AG10803 (cell line): ENCODE measurements at regions not wholly inside any gene's neighbourhood (a gene's known extent, or its start where the extent isn't known, plus 50 kb on each side); places are given as distances from the start of the nearest gene placed in this dataset.

Experiments
- DNase-seq: peaks from one replicate; pipeline ENCODE4 v3.0.0; 2010; ENCODE audit warnings: low read depth
- H3K4me3 ChIP-seq: 2 replicates; pipeline ENCODE4 v1.5.1; 2011; ENCODE audit warnings: mild to moderate bottlenecking, low read length, control low read depth
- CTCF ChIP-seq: conservative IDR thresholded peaks from 2 replicates; pipeline ENCODE4 v1.5.1; 2011; ENCODE audit warnings: mild to moderate bottlenecking, low read length, control low read depth, inconsistent platforms

- no peak overlapping the region for H3K4me3 ChIP-seq
- no peak for TF ChIP-seq CTCF
Observed at GRCh38 chr5:89233462-89233861, 350.5 kb upstream of the MEF2C start.

GRCh38 chr5:89232139-89232603, 349.2 kb upstream of the MEF2C start:
- no peak overlapping the region for H3K4me3 ChIP-seq
- no peak for DNase-seq
- TF ChIP-seq CTCF, result no peak

More at GRCh38 chr5:89233462-89233861, 350.5 kb upstream of the MEF2C start:
- DNase-seq, result no peak

GRCh38 chr5:89230178-89230577, 347.2 kb upstream of the MEF2C start:
- no peak for DNase-seq
- H3K4me3 ChIP-seq, result no peak overlapping the region
- no peak for TF ChIP-seq CTCF

- TF ChIP-seq CTCF, result no peak
- no peak overlapping the region for H3K4me3 ChIP-seq
- DNase-seq, result no peak
Observed at GRCh38 chr5:89229331-89230070, 346.5 kb upstream of the MEF2C start.

- H3K4me3 ChIP-seq, result no peak overlapping the region
- no peak for TF ChIP-seq CTCF
- DNase-seq, result no peak
Observed at GRCh38 chr5:89228355-89228754, 345.4 kb upstream of the MEF2C start.

GRCh38 chr5:89218364-89218763, 335.4 kb upstream of the MEF2C start:
- TF ChIP-seq CTCF, result no peak
- no peak overlapping the region for H3K4me3 ChIP-seq
- no peak for DNase-seq

- no peak for TF ChIP-seq CTCF
- DNase-seq, result peak; percentile 2
- H3K4me3 ChIP-seq, result no peak overlapping the region
Observed at GRCh38 chr5:89216606-89217005, 333.6 kb upstream of the MEF2C start.
